ENCODE measurements at regions not wholly inside any gene's neighbourhood (a gene's known extent, or its start where the extent isn't known, plus 50 kb on each side); places are given as distances from the start of the nearest gene placed in this dataset.

DNA sequence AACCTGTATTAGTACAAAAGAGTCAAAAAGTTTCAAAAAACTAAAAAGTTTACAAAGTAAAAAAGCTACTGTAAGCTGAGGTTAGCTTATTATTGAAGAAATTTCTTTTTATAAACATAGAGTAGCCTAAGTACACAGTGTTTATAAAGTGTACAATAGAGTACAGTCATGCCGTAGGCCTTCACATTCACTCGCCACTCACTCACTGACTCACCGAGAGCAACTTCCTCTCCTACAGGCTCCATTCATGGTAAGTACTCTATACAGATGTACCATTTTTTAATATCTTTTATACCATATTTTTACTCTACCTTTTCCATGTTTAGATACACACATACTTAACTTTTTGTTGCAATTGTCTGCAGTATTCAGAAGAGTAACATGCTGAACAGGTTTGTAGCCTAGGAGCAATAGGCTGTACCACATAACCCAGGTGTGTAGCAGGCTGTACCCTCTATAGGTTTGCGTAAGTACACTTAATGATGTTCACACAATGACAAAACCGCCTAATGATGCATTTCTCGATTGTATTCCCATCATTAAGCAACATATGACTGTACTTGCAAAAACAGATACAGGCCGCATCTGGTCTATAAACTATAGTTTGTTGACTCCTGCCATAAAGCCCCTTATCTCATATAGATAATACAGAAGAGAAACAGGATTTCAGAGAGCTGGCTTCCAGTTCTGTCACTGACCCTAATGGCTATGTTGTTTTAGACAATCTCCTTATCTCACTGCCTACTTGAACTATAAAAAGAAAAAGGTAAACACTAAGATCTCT, 438.8 kb downstream of the HTR7 start:
- H3K27me3 Mint-ChIP-seq, result peaks cover 3% of the 10 kb centered on the region

DNA sequence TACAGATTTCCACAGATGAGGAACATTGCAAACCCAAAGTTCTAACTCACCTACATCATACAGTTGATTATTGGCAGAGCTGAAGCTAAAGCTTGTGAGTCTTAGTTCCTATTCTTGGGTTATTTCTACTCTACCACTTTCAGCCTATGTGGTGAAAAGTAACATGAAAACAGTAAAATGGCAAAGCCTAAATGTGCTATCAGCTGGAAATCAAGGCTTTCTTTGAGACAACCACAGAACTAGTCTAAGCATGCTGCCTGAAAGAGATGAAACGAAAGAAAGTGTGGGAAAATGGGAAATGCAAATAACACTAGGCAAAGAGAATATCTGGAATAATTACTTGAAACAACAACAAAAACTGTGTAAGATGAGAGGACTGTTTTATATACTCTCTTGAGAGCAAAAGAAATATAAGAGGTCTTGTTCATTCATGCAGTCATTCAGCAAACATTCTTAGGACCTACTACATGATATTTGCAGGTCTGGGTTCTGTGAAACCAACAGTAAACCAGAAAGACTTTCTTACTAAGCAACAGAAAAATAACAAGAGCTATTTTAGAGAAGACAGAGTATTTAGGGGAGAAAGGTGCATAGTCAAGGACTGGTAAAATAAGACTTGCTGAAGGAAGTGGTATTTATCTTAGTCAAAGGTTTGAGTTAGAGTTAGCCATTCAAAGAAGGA, 437.1 kb downstream of the HTR7 start:
- Histone ChIP-seq H2AFZ (ENCODE audit: insufficient read depth, low read depth, low read length, poor library complexity, severe bottlenecking) (no peak overlapping the region), H3K79me2 (ENCODE audit: control insufficient read depth, insufficient read depth, low read length) (no peaks in the 10 kb centered on the region), H3K4me3 (ENCODE audit: control extremely low read depth in 1 of 5, extremely low read depth in 1 of 5, insufficient read depth in 1 of 5, low read depth in 2 of 5, low read length in 4 of 5) (no peak overlapping the region), H4K20me1 (ENCODE audit: control insufficient read depth, insufficient read depth, low read length, poor library complexity, severe bottlenecking) (no peaks in the 10 kb centered on the region), H3K4me2 (replicated peaks; ENCODE audit: low read depth, low read length, poor library complexity, severe bottlenecking) (no peak overlapping the region), H3K27ac (ENCODE audit: low read length in 2 of 2) (no peak overlapping the region), H3K27me3 (replicated peaks in 1 of 4; ENCODE audit: control extremely low read depth in 1 of 4, control insufficient read depth in 3 of 4, insufficient read depth in 4 of 4, low read length in 3 of 4) (no peaks in the 10 kb centered on the region), H3K9me3 (ENCODE audit: control extremely low read depth in 1 of 3, control insufficient read depth in 2 of 3, insufficient read depth in 1 of 3, low read length in 2 of 3) (no peaks in the 10 kb centered on the region), H3K4me1 (ENCODE audit: control insufficient read depth in 2 of 2, insufficient read depth in 2 of 2, low read length in 2 of 2) (no peaks in the 10 kb centered on the region), H3K36me3 (replicated peaks in 1 of 2; ENCODE audit: control extremely low read depth in 1 of 2, control insufficient read depth in 1 of 2, extremely low read depth in 1 of 2, insufficient read depth in 2 of 2, low read length in 1 of 2) (no peaks in the 10 kb centered on the region), H3K9ac (ENCODE audit: low read length) (no peak overlapping the region)
- ATAC-seq (ENCODE audit: low read depth), result no peak
- no CpG with 5 or more reads among the region's 1 CpG for WGBS (ENCODE audit: insufficient coverage)
- ChIA-PET POLR2A (no interaction called here), CTCF (no interaction called here)
- DNase-seq, result no peak
- TF ChIP-seq, protein P1, sequence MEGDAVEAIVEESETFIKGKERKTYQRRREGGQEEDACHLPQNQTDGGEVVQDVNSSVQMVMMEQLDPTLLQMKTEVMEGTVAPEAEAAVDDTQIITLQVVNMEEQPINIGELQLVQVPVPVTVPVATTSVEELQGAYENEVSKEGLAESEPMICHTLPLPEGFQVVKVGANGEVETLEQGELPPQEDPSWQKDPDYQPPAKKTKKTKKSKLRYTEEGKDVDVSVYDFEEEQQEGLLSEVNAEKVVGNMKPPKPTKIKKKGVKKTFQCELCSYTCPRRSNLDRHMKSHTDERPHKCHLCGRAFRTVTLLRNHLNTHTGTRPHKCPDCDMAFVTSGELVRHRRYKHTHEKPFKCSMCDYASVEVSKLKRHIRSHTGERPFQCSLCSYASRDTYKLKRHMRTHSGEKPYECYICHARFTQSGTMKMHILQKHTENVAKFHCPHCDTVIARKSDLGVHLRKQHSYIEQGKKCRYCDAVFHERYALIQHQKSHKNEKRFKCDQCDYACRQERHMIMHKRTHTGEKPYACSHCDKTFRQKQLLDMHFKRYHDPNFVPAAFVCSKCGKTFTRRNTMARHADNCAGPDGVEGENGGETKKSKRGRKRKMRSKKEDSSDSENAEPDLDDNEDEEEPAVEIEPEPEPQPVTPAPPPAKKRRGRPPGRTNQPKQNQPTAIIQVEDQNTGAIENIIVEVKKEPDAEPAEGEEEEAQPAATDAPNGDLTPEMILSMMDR (IDR thresholded peaks at IDR 0.05), result no peak
- TF ChIP-seq EZH2 (IDR thresholded peaks at IDR 0.05; ENCODE audit: borderline replicate concordance, insufficient read depth, low read depth, low read length, poor library complexity, severe bottlenecking), result no peak
- no peaks in the 10 kb centered on the region for H3K4me1 Mint-ChIP-seq
- H3K27me3 Mint-ChIP-seq, result peaks cover 3% of the 10 kb centered on the region
- H3K4me3 Mint-ChIP-seq, result no peak overlapping the region
- H3K27ac Mint-ChIP-seq, result no peak overlapping the region
- intact Hi-C loops (cut with micrococcal nuclease), result no loop called here
- peaks cover 2% of the 10 kb centered on the region for H3K9me3 Mint-ChIP-seq (ENCODE audit: insufficient read depth)

More for the DNA sequence above, 438.8 kb downstream of the HTR7 start:
- Mint-ChIP-seq H3K4me3 (no peak overlapping the region), H3K4me1 (no peaks in the 10 kb centered on the region), H3K27ac (no peak overlapping the region), H3K9me3 (ENCODE audit: insufficient read depth) (peaks cover 2% of the 10 kb centered on the region)
- H3K4me2 ChIP-seq (replicated peaks; ENCODE audit: low read depth, low read length, poor library complexity, severe bottlenecking), result no peak overlapping the region
- no peaks in the 10 kb centered on the region for H4K20me1 ChIP-seq (ENCODE audit: control insufficient read depth, insufficient read depth, low read length, poor library complexity, severe bottlenecking)
- H3K79me2 ChIP-seq (ENCODE audit: control insufficient read depth, insufficient read depth, low read length), result no peaks in the 10 kb centered on the region
- ATAC-seq (ENCODE audit: low read depth) (no peak), DNase-seq (no peak)
- H3K4me1 ChIP-seq (ENCODE audit: control insufficient read depth in 2 of 2, insufficient read depth in 2 of 2, low read length in 2 of 2), result no peaks in the 10 kb centered on the region
- no peak overlapping the region for H3K9ac ChIP-seq (ENCODE audit: low read length)
- no CpG with 5 or more reads among the region's 7 CpGs for WGBS (ENCODE audit: insufficient coverage)
- no peak overlapping the region for H3K4me3 ChIP-seq (ENCODE audit: control extremely low read depth in 1 of 5, extremely low read depth in 1 of 5, insufficient read depth in 1 of 5, low read depth in 2 of 5, low read length in 4 of 5)
- ChIA-PET POLR2A (no interaction called here), CTCF (no interaction called here)
- H3K27ac ChIP-seq (ENCODE audit: low read length in 2 of 2), result no peak overlapping the region
- no peak overlapping the region for H2AFZ ChIP-seq (ENCODE audit: insufficient read depth, low read depth, low read length, poor library complexity, severe bottlenecking)
- H3K36me3 ChIP-seq (replicated peaks in 1 of 2; ENCODE audit: control extremely low read depth in 1 of 2, control insufficient read depth in 1 of 2, extremely low read depth in 1 of 2, insufficient read depth in 2 of 2, low read length in 1 of 2), result no peaks in the 10 kb centered on the region
- H3K27me3 ChIP-seq (replicated peaks in 1 of 4; ENCODE audit: control extremely low read depth in 1 of 4, control insufficient read depth in 3 of 4, insufficient read depth in 4 of 4, low read length in 3 of 4), result no peaks in the 10 kb centered on the region
- TF ChIP-seq, protein P1 (IDR thresholded peaks at IDR 0.05), result no peak
- no peak for TF ChIP-seq EZH2 (IDR thresholded peaks at IDR 0.05; ENCODE audit: borderline replicate concordance, insufficient read depth, low read depth, low read length, poor library complexity, severe bottlenecking)
- H3K9me3 ChIP-seq (ENCODE audit: control extremely low read depth in 1 of 3, control insufficient read depth in 2 of 3, insufficient read depth in 1 of 3, low read length in 2 of 3), result no peaks in the 10 kb centered on the region
- intact Hi-C loops (cut with micrococcal nuclease), result no loop called here

Measured in B cell (primary cell).